Endothelial cell of umbilical vein (primary cell): ENCODE measurements at regions not wholly inside any gene's neighbourhood (a gene's known extent, or its start where the extent isn't known, plus 50 kb on each side); places are given as distances from the start of the nearest gene placed in this dataset.

Source experiments
- CTCF ChIP-seq, 2 donors: IDR thresholded peaks; 1 replicate in 1 of 2; 2 replicates in 1 of 2; pipeline ENCODE4 v1.5.1; 2011; ENCODE audit warnings: low read length in 2 of 2, mild to moderate bottlenecking in 2 of 2, moderate library complexity in 2 of 2, control low read depth in 1 of 2, inconsistent platforms in 1 of 2, low read depth in 1 of 2; ENCODE audit not compliant: insufficient read depth in 1 of 2; ENCODE audit errors: extremely low read depth in 1 of 2
- EZH2 ChIP-seq: IDR thresholded peaks from 2 replicates; pipeline ENCODE4 v1.6.1; 2012; ENCODE audit warnings: borderline replicate concordance, low read depth, mild to moderate bottlenecking, moderate library complexity, low read length, inconsistent platforms; ENCODE audit not compliant: severe bottlenecking
- JUN ChIP-seq: IDR thresholded peaks from 2 replicates; pipeline ENCODE4 v1.6.1; 2011; ENCODE audit warnings: borderline replicate concordance, low read depth; ENCODE audit not compliant: insufficient read length, insufficient read depth
- MAX ChIP-seq: IDR thresholded peaks from 2 replicates; pipeline ENCODE4 v1.6.1; 2011; ENCODE audit not compliant: insufficient read depth, insufficient read length
- POLR2A ChIP-seq: IDR thresholded peaks from 2 replicates; pipeline ENCODE4 v1.6.1; 2012; ENCODE audit warnings: low read depth, mild to moderate bottlenecking, control low read depth, low read length
- POLR2AphosphoS5 ChIP-seq: IDR thresholded peaks from 2 replicates; pipeline ENCODE4 v1.6.1; 2012; ENCODE audit warnings: low read depth, mild to moderate bottlenecking, control low read depth, low read length, moderate library complexity; ENCODE audit not compliant: insufficient read depth

- TF ChIP-seq EZH2 = no peak
- TF ChIP-seq CTCF (IDR thresholded peaks at IDR 0.05; ENCODE audit: extremely low read depth in 1 of 2, insufficient read depth in 1 of 2, low read depth in 1 of 2, low read length in 2 of 2) = no peak
- no peak for TF ChIP-seq POLR2AphosphoS5
- TF ChIP-seq JUN = no peak
- no peak for TF ChIP-seq MAX
- TF ChIP-seq POLR2A = no peak
Measured at GRCh38 chr1:191279266-191279800, 801.7 kb upstream of the BRINP3 start.
